GM23338 (cell line): ENCODE measurements at regions not wholly inside any gene's neighbourhood (a gene's known extent, or its start where the extent isn't known, plus 50 kb on each side); places are given as distances from the start of the nearest gene placed in this dataset.

Source experiments
- CTCF ChIP-seq, 2 experiments: fragments of 200-600 bp in 1 of 2; sonication (generic) in 1 of 2; conservative IDR thresholded peaks; 2 replicates each; pipeline versions ENCODE4 v1.5.1 to v1.6.1; 2016 to 2017; ENCODE audit warnings: antibody characterized with exemption in 2 of 2, low read depth in 2 of 2, mild to moderate bottlenecking in 2 of 2, moderate library complexity in 1 of 2
- ETS1 ChIP-seq: IDR thresholded peaks from 2 replicates; pipeline ENCODE4 v1.6.1; 2016; ENCODE audit warnings: antibody characterized with exemption
- EZH2 ChIP-seq: fragments of 200-600 bp; sonication (generic); IDR thresholded peaks from one replicate; pipeline ENCODE4 v1.8.0; 2017; ENCODE audit warnings: antibody characterized with exemption, mild to moderate bottlenecking, low read depth; ENCODE audit not compliant: unreplicated experiment
- EZH2phosphoT487 ChIP-seq: fragments of 200-600 bp; sonication (generic); IDR thresholded peaks from one replicate; pipeline ENCODE4 v1.8.1; 2018; ENCODE audit warnings: antibody characterized with exemption; ENCODE audit not compliant: unreplicated experiment
- JUNB ChIP-seq: IDR thresholded peaks from one replicate; pipeline ENCODE4 v1.6.1; 2016; ENCODE audit warnings: antibody characterized with exemption; ENCODE audit not compliant: unreplicated experiment
- NANOG ChIP-seq: IDR thresholded peaks from 2 replicates; pipeline ENCODE4 v1.6.1; 2016; ENCODE audit warnings: antibody characterized with exemption, borderline replicate concordance
- POLR2AphosphoS5 ChIP-seq: IDR thresholded peaks from 2 replicates; pipeline ENCODE4 v1.6.1; 2016; ENCODE audit warnings: antibody characterized with exemption, low read depth
- REST ChIP-seq: IDR thresholded peaks from one replicate; pipeline ENCODE4 v1.6.1; 2018; ENCODE audit warnings: antibody characterized with exemption; ENCODE audit not compliant: unreplicated experiment
- STAT1 ChIP-seq: IDR thresholded peaks from one replicate; pipeline ENCODE4 v1.6.1; 2016; ENCODE audit warnings: antibody characterized with exemption; ENCODE audit not compliant: unreplicated experiment
- ZNF114 ChIP-seq: fragments of 250-450 bp; sonication (Bioruptor Pico); IDR thresholded peaks from 2 replicates; pipeline ENCODE4 v1.5.0; 2020; ENCODE audit warnings: mild to moderate bottlenecking, moderate library complexity
- ZNF331 ChIP-seq: fragments of 250-450 bp; sonication (Bioruptor Pico); IDR thresholded peaks from 2 replicates; pipeline ENCODE4 v1.5.0; 2020; ENCODE audit warnings: low read depth, mild to moderate bottlenecking, moderate library complexity

DNA sequence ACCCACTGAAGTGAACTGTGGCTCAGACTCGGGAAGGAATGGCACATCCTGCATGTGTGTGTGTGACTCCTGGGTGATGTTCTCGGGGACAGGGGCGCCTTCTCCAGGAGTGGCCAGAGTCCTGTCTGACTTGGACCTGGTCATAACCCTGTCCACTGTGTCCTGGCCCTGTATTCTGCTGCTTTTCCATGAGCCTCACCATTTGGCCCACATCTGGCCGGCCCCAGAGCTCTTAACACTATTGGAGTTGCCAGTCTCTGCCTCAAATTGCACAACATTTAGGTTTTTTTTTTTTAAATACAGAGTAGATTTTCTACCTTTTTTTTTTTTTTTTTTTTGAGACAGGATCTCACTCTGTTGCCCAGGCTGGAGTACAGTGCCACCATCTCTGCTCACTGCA is 278.3 kb upstream of the TUT7 start:
- TF ChIP-seq CTCF (conservative IDR thresholded peaks at IDR 0.05; ENCODE audit: low read depth in 2 of 2) (no peak), REST (no peak), POLR2AphosphoS5 (no peak), STAT1 (no peak), ETS1 (no peak), ZNF114 (no peak), EZH2 (no peak), EZH2phosphoT487 (no peak), JUNB (no peak), ZNF331 (CRISPR knock-in tag) (no peak), NANOG (no peak)
